Neuronal stem cell (in vitro differentiated cells): ENCODE measurements at regions not wholly inside any gene's neighbourhood (a gene's known extent, or its start where the extent isn't known, plus 50 kb on each side); places are given as distances from the start of the nearest gene placed in this dataset.

Experiments used
- DNase-seq: peaks from one replicate; pipeline ENCODE4 v3.0.0-alpha.2; 2013; ENCODE audit warnings: low spot score
- H2AFZ ChIP-seq: one replicate; pipeline ENCODE4 v1.6.1; 2013; ENCODE audit warnings: mild to moderate bottlenecking, low read length, inconsistent platforms
- H2AK5ac ChIP-seq: 2 replicates; pipeline ENCODE4 v1.6.1; 2013; ENCODE audit warnings: low read depth, mild to moderate bottlenecking, inconsistent platforms, low read length, moderate library complexity, mixed read lengths
- H2BK120ac ChIP-seq: 2 replicates; pipeline ENCODE4 v1.6.1; 2013; ENCODE audit warnings: low read depth, mild to moderate bottlenecking, inconsistent platforms, low read length, moderate library complexity, mixed read lengths
- H2BK12ac ChIP-seq: one replicate; pipeline ENCODE4 v1.6.1; 2013; ENCODE audit warnings: low read length, inconsistent platforms
- H2BK15ac ChIP-seq: 2 replicates; pipeline ENCODE4 v1.6.1; 2013; ENCODE audit warnings: mild to moderate bottlenecking, low read length, inconsistent platforms, mixed read lengths
- H2BK5ac ChIP-seq: one replicate; pipeline ENCODE4 v1.6.1; 2013; ENCODE audit warnings: inconsistent platforms, mild to moderate bottlenecking, low read length, moderate library complexity
- H3K14ac ChIP-seq: one replicate; pipeline ENCODE4 v1.6.1; 2013; ENCODE audit warnings: low read length, inconsistent platforms
- H3K18ac ChIP-seq: 2 replicates; pipeline ENCODE4 v1.6.1; 2013; ENCODE audit warnings: low read length, inconsistent platforms
- H3K23ac ChIP-seq: 2 replicates; pipeline ENCODE4 v1.6.1; 2013; ENCODE audit warnings: low read depth, mild to moderate bottlenecking, mixed read lengths, low read length, inconsistent platforms; ENCODE audit not compliant: poor library complexity
- H3K27ac ChIP-seq: replicated peaks from 3 replicates; pipeline ENCODE4 v1.5.1; 2013; ENCODE audit warnings: low read length, inconsistent platforms
- H3K27me3 ChIP-seq, 3 experiments: 2 replicates each; pipeline ENCODE4 v1.6.1; 2013; ENCODE audit warnings: low read length in 3 of 3, mild to moderate bottlenecking in 2 of 3, inconsistent platforms in 1 of 3, low read depth in 1 of 3, mixed read lengths in 1 of 3, moderate library complexity in 1 of 3; ENCODE audit not compliant: control insufficient read depth in 3 of 3, insufficient read depth in 3 of 3
- H3K36me3 ChIP-seq, 2 donors: replicated peaks in 1 of 2; 2 replicates each; pipeline ENCODE4 v1.6.1; 2013; ENCODE audit warnings: low read length in 2 of 2; ENCODE audit not compliant: control insufficient read depth in 2 of 2, insufficient read depth in 2 of 2
- H3K4ac ChIP-seq: 2 replicates; pipeline ENCODE4 v1.6.1; 2013; ENCODE audit warnings: inconsistent platforms, mild to moderate bottlenecking, low read length, moderate library complexity
- H3K4me1 ChIP-seq, 2 donors: 1 replicate in 1 of 2; 2 replicates in 1 of 2; pipeline ENCODE4 v1.6.1; 2013; ENCODE audit warnings: low read length in 2 of 2, low read depth in 1 of 2; ENCODE audit not compliant: control insufficient read depth in 2 of 2, insufficient read depth in 1 of 2
- H3K4me2 ChIP-seq: one replicate; pipeline ENCODE4 v1.6.1; 2013; ENCODE audit warnings: mild to moderate bottlenecking, low read length, inconsistent platforms; ENCODE audit not compliant: insufficient read depth, poor library complexity, severe bottlenecking
- H3K4me3 ChIP-seq, 2 donors: 2 replicates each; pipeline ENCODE4 v1.5.1; 2013; ENCODE audit warnings: low read length in 2 of 2, mild to moderate bottlenecking in 2 of 2, inconsistent platforms in 1 of 2, moderate library complexity in 1 of 2
- H3K79me1 ChIP-seq: one replicate; pipeline ENCODE4 v1.6.1; 2013; ENCODE audit warnings: low read depth, mild to moderate bottlenecking, inconsistent platforms, low read length, moderate library complexity
- H3K9ac ChIP-seq: one replicate; pipeline ENCODE4 v1.6.1; 2013; ENCODE audit warnings: mild to moderate bottlenecking, low read depth, low read length, inconsistent platforms; ENCODE audit not compliant: poor library complexity
- H3K9me3 ChIP-seq, 2 donors: replicated peaks in 1 of 2; 2 replicates each; pipeline versions ENCODE3 to v1.6.1; 2013; ENCODE audit warnings: low read length in 2 of 2, mild to moderate bottlenecking in 2 of 2, inconsistent platforms in 1 of 2, low read depth in 1 of 2, mixed read lengths in 1 of 2, moderate library complexity in 1 of 2; ENCODE audit not compliant: control insufficient read depth in 2 of 2, insufficient read depth in 1 of 2
- H4K8ac ChIP-seq: one replicate; pipeline ENCODE4 v1.6.1; 2013; ENCODE audit warnings: low read depth, mild to moderate bottlenecking, inconsistent platforms, low read length, moderate library complexity
- H4K91ac ChIP-seq: one replicate; pipeline ENCODE4 v1.6.1; 2013; ENCODE audit warnings: low read length, low read depth, mild to moderate bottlenecking, inconsistent platforms; ENCODE audit not compliant: poor library complexity
- WGBS, 2 donors: extraction: QIAGEN DNeasy Blood & Tissue Kit; methylation state at CpG; one replicate each; pipeline ENCODE4 v1.1.7; 2013; ENCODE audit warnings: missing lambda C conversion rate in 2 of 2, mixed read lengths in 1 of 2; ENCODE audit not compliant: insufficient read length in 2 of 2, insufficient replicate concordance in 1 of 2; ENCODE audit errors: extremely low coverage in 2 of 2; 5-methylcytosine and 5-hydroxymethylcytosine counted together

GRCh38 chrX:39514801-39515200 lies 583.0 kb downstream of the BCOR start:
- no CpG with 5 or more reads among the region's 7 CpGs for WGBS, 2 donors
- H2AK5ac ChIP-seq = no peak overlapping the region
- no peak overlapping the region for H2BK5ac ChIP-seq
- H3K23ac ChIP-seq = no peak overlapping the region
- no peaks in the 10 kb centered on the region for H3K9me3 ChIP-seq
- H3K4me2 ChIP-seq = no peak overlapping the region
- H2BK120ac ChIP-seq = no peak overlapping the region
- H3K4ac ChIP-seq = no peak overlapping the region
- peak overlapping the region; percentile 67 for H3K18ac ChIP-seq
- no peak overlapping the region for H3K14ac ChIP-seq
- H2AFZ ChIP-seq = no peak overlapping the region
- no peaks in the 10 kb centered on the region for H3K36me3 ChIP-seq
- no peak overlapping the region for H4K91ac ChIP-seq
- no peak overlapping the region for H3K9ac ChIP-seq
- no peak overlapping the region for H2BK12ac ChIP-seq
- peaks cover 0 to 14% (median 0%) of the 10 kb centered on the region in 3 experiments for H3K27me3 ChIP-seq
- peaks cover 8 to 22% of the 10 kb centered on the region in 2 donors for H3K4me1 ChIP-seq
- no peak overlapping the region for H3K27ac ChIP-seq
- H4K8ac ChIP-seq = no peak overlapping the region
- DNase-seq = no peak
- no peak overlapping the region for H2BK15ac ChIP-seq
- H3K4me3 ChIP-seq = no peak overlapping the region
- no peaks in the 10 kb centered on the region for H3K79me1 ChIP-seq

DNA sequence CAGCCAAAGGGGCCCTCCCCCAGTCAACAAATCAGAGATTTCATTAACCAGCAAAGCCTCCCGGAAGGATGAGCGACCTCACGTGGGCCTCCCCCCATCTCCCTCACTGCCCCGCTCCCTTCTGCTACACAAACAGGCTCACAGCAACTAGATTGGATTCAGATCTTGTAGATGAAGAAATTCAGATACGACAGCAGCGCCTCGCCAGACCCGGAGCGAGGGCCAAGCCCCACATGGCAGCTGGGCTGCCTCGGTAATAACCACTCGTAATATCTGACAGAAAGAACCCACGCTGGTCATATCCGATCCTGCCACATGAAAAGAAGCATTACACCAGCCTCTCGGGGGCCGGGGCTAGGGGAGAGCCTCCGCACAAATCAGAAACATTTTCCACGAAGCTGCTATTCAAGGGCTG lies 581.3 kb downstream of the BCOR start:
- no peak overlapping the region for H3K4me3 ChIP-seq
- H3K4ac ChIP-seq = no peak overlapping the region
- no peaks in the 10 kb centered on the region for H3K79me1 ChIP-seq
- DNase-seq = no peak
- WGBS, 2 donors = no CpG with 5 or more reads among the region's 17 CpGs
- H4K91ac ChIP-seq = no peak overlapping the region
- H2AK5ac ChIP-seq = no peak overlapping the region
- no peak overlapping the region for H2BK5ac ChIP-seq
- H3K36me3 ChIP-seq = no peaks in the 10 kb centered on the region
- H3K4me1 ChIP-seq = peaks cover 8 to 24% of the 10 kb centered on the region in 2 donors
- H3K18ac ChIP-seq = peak overlapping the region; percentile 48
- H3K23ac ChIP-seq = no peak overlapping the region
- no peak overlapping the region for H2BK120ac ChIP-seq
- peaks cover 0 to 2% of the 10 kb centered on the region in 2 donors for H3K9me3 ChIP-seq
- peaks cover 0 to 23% (median 0%) of the 10 kb centered on the region in 3 experiments for H3K27me3 ChIP-seq
- no peak overlapping the region for H3K4me2 ChIP-seq
- no peak overlapping the region for H3K9ac ChIP-seq
- no peak overlapping the region for H3K27ac ChIP-seq
- H2BK12ac ChIP-seq = no peak overlapping the region
- no peak overlapping the region for H2BK15ac ChIP-seq
- H4K8ac ChIP-seq = no peak overlapping the region
- H3K14ac ChIP-seq = no peak overlapping the region
- H2AFZ ChIP-seq = no peak overlapping the region

- Histone ChIP-seq H3K14ac (no peak overlapping the region), H3K18ac (peak overlapping the region; percentile 57), H3K9ac (no peak overlapping the region), H3K4me3 (no peak overlapping the region), H3K9me3 (peaks cover 0 to 2% of the 10 kb centered on the region in 2 donors), H4K91ac (no peak overlapping the region), H3K79me1 (no peaks in the 10 kb centered on the region), H3K27me3 (peaks cover 0 to 20% (median 0%) of the 10 kb centered on the region in 3 experiments), H3K27ac (no peak overlapping the region), H2AFZ (peak overlapping the region; percentile 93), H4K8ac (no peak overlapping the region), H3K23ac (no peak overlapping the region), H2BK120ac (no peak overlapping the region), H2AK5ac (no peak overlapping the region), H3K36me3 (no peaks in the 10 kb centered on the region), H3K4me1 (peaks cover 8 to 24% of the 10 kb centered on the region in 2 donors), H2BK5ac (no peak overlapping the region), H2BK12ac (no peak overlapping the region), H2BK15ac (no peak overlapping the region), H3K4ac (peak overlapping the region; percentile 37), H3K4me2 (peak overlapping the region; percentile 18)
- DNase-seq = no peak
- WGBS, 2 donors = no CpG with 5 or more reads among the region's 16 CpGs
These were observed 579.2 kb downstream of the BCOR start for GRCh38 chrX:39518476-39519029.

DNA sequence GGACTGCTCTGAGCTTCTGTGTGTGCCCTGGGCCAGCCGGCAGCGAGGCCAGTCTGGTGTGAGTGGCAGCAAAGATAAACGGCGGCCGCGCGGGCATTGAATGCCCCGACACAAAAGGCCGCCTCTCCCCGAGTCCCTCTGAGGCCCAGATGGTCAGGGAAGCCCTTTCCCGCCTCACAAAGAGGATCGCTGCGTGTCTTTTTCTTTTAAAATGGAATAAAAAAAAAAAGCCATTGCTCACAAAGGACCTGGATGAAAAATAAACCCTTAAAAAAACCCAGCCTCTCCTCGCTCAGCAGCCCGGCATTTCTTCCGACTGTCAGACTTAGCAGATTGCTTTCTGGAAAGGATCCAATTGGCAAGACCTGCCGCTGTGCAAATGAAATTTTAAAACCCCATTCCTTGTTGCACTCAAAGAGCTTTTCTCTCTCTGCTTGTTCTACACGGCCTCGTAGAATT lies 578.7 kb downstream of the BCOR start:
- Histone ChIP-seq H3K4me1 (peaks cover 8 to 24% of the 10 kb centered on the region in 2 donors), H3K23ac (no peak overlapping the region), H2BK120ac (no peak overlapping the region), H2BK5ac (no peak overlapping the region), H3K4me2 (peak overlapping the region; percentile 18), H3K79me1 (no peaks in the 10 kb centered on the region), H2AFZ (peak overlapping the region; percentile 93), H3K9ac (no peak overlapping the region), H2AK5ac (no peak overlapping the region), H2BK15ac (no peak overlapping the region), H3K4me3 (no peak overlapping the region), H3K27me3 (peaks cover 0 to 18% (median 0%) of the 10 kb centered on the region in 3 experiments), H4K8ac (no peak overlapping the region), H3K9me3 (peaks cover 0 to 2% of the 10 kb centered on the region in 2 donors), H3K18ac (peak overlapping the region; percentile 57), H3K14ac (no peak overlapping the region), H2BK12ac (no peak overlapping the region), H3K4ac (no peak overlapping the region), H3K27ac (no peak overlapping the region), H4K91ac (no peak overlapping the region), H3K36me3 (no peaks in the 10 kb centered on the region)
- WGBS, 2 donors = no CpG with 5 or more reads among the region's 19 CpGs
- no peak for DNase-seq
